ENCODE measurements at regions not wholly inside any gene's neighbourhood (a gene's known extent, or its start where the extent isn't known, plus 50 kb on each side); places are given as distances from the start of the nearest gene placed in this dataset.
A peak's percentile ranks its signal among the peaks of the same experiment; 100 is the strongest.

- Histone ChIP-seq H3K9ac (ENCODE audit: low read length) (no peak overlapping the region), H3K4me3 (ENCODE audit: low read length) (peak overlapping the region; percentile 55), H3F3A (ENCODE audit: insufficient read depth, low read length, poor library complexity, severe bottlenecking) (no peaks in the 10 kb centered on the region), H2AFZ (ENCODE audit: low read depth, low read length) (no peak overlapping the region), H3K79me2 (replicated peaks; ENCODE audit: insufficient read depth, low read length) (no peaks in the 10 kb centered on the region), H3K4me2 (ENCODE audit: low read length) (no peak overlapping the region), H3K9me2 (ENCODE audit: insufficient read depth, low read length) (no peaks in the 10 kb centered on the region), H4K20me1 (ENCODE audit: insufficient read depth) (no peaks in the 10 kb centered on the region), H3K27me3 (ENCODE audit: insufficient read depth, low read depth, low read length) (peaks cover 53% of the 10 kb centered on the region), H3K9me3 (ENCODE audit: low read length) (no peaks in the 10 kb centered on the region), H3K27ac (ENCODE audit: low read length) (no peak overlapping the region), H3K36me3 (ENCODE audit: insufficient read depth, low read length) (no peaks in the 10 kb centered on the region)
- no peak for TF ChIP-seq CTCF (IDR thresholded peaks at IDR 0.05; ENCODE audit: poor library complexity, severe bottlenecking)
- no peak for TF ChIP-seq EZH2 (IDR thresholded peaks at IDR 0.05; ENCODE audit: borderline replicate concordance, insufficient read depth, low read length, poor library complexity, severe bottlenecking)
- TF ChIP-seq RAD21 (conservative IDR thresholded peaks at IDR 0.05): no peak
- TF ChIP-seq POLR2AphosphoS5 (IDR thresholded peaks at IDR 0.05): no peak
- TF ChIP-seq SMC3 (conservative IDR thresholded peaks at IDR 0.05; ENCODE audit: poor library complexity): no peak
- TF ChIP-seq MXI1 (conservative IDR thresholded peaks at IDR 0.05; ENCODE audit: poor library complexity, severe bottlenecking): no peak
- no peak for TF ChIP-seq REST (IDR thresholded peaks at IDR 0.05; ENCODE audit: borderline replicate concordance)
- no peak for TF ChIP-seq EP300 (conservative IDR thresholded peaks at IDR 0.05; ENCODE audit: poor library complexity, severe bottlenecking)
- TF ChIP-seq TAF1 (IDR thresholded peaks at IDR 0.05; ENCODE audit: low read depth): no peak
Observed at GRCh38 chrX:40172401-40173142, 74.8 kb upstream of the BCOR start.

- no peak for TF ChIP-seq MXI1 (conservative IDR thresholded peaks at IDR 0.05; ENCODE audit: poor library complexity, severe bottlenecking)
- no peak for TF ChIP-seq REST (IDR thresholded peaks at IDR 0.05; ENCODE audit: borderline replicate concordance)
- no peak for TF ChIP-seq POLR2AphosphoS5 (IDR thresholded peaks at IDR 0.05)
- TF ChIP-seq RAD21 (conservative IDR thresholded peaks at IDR 0.05): no peak
- no peak for TF ChIP-seq TAF1 (IDR thresholded peaks at IDR 0.05; ENCODE audit: low read depth)
- TF ChIP-seq EP300 (conservative IDR thresholded peaks at IDR 0.05; ENCODE audit: poor library complexity, severe bottlenecking): no peak
- TF ChIP-seq SMC3 (conservative IDR thresholded peaks at IDR 0.05; ENCODE audit: poor library complexity): no peak
- no peak for TF ChIP-seq CTCF (IDR thresholded peaks at IDR 0.05; ENCODE audit: poor library complexity, severe bottlenecking)
- no peak for TF ChIP-seq EZH2 (IDR thresholded peaks at IDR 0.05; ENCODE audit: borderline replicate concordance, insufficient read depth, low read length, poor library complexity, severe bottlenecking)
- Histone ChIP-seq H3K9ac (ENCODE audit: low read length) (peak overlapping the region; percentile 26), H3K4me3 (ENCODE audit: low read length) (peak overlapping the region; percentile 55), H4K20me1 (ENCODE audit: insufficient read depth) (no peaks in the 10 kb centered on the region), H3K79me2 (replicated peaks; ENCODE audit: insufficient read depth, low read length) (no peaks in the 10 kb centered on the region), H3K4me2 (ENCODE audit: low read length) (no peak overlapping the region), H3K9me3 (ENCODE audit: low read length) (no peaks in the 10 kb centered on the region), H3K27ac (ENCODE audit: low read length) (no peak overlapping the region), H3F3A (ENCODE audit: insufficient read depth, low read length, poor library complexity, severe bottlenecking) (no peaks in the 10 kb centered on the region), H3K27me3 (ENCODE audit: insufficient read depth, low read depth, low read length) (peaks cover 56% of the 10 kb centered on the region), H2AFZ (ENCODE audit: low read depth, low read length) (no peak overlapping the region), H3K36me3 (ENCODE audit: insufficient read depth, low read length) (no peaks in the 10 kb centered on the region), H3K9me2 (ENCODE audit: insufficient read depth, low read length) (no peaks in the 10 kb centered on the region)
Observed at GRCh38 chrX:40171513-40172400, 74.0 kb upstream of the BCOR start.

Measured in neural cell (in vitro differentiated cells).